GM12864 (cell line): ENCODE measurements at regions not wholly inside any gene's neighbourhood (a gene's known extent, or its start where the extent isn't known, plus 50 kb on each side); places are given as distances from the start of the nearest gene placed in this dataset.

Experiments used
- DNase-seq: peaks from one replicate; pipeline ENCODE4 v3.0.0-alpha.2; 2011; ENCODE audit warnings: low read depth
- H3K4me3 ChIP-seq: 2 replicates; pipeline ENCODE4 v1.5.1; 2011; ENCODE audit warnings: mild to moderate bottlenecking, low read depth, low read length, control low read depth
- TF ChIP-seq, protein P1 (sequence below): IDR thresholded peaks from 2 replicates; pipeline ENCODE4 v1.5.1; 2011; ENCODE audit warnings: low read depth, mild to moderate bottlenecking, moderate library complexity, low read length, control low read depth, inconsistent platforms; ENCODE audit errors: missing control alignments

GRCh38 chr14:82445810-82446570 is 912.3 kb upstream of the SEL1L start:
- H3K4me3 ChIP-seq, result no peak overlapping the region
- TF ChIP-seq, protein P1, sequence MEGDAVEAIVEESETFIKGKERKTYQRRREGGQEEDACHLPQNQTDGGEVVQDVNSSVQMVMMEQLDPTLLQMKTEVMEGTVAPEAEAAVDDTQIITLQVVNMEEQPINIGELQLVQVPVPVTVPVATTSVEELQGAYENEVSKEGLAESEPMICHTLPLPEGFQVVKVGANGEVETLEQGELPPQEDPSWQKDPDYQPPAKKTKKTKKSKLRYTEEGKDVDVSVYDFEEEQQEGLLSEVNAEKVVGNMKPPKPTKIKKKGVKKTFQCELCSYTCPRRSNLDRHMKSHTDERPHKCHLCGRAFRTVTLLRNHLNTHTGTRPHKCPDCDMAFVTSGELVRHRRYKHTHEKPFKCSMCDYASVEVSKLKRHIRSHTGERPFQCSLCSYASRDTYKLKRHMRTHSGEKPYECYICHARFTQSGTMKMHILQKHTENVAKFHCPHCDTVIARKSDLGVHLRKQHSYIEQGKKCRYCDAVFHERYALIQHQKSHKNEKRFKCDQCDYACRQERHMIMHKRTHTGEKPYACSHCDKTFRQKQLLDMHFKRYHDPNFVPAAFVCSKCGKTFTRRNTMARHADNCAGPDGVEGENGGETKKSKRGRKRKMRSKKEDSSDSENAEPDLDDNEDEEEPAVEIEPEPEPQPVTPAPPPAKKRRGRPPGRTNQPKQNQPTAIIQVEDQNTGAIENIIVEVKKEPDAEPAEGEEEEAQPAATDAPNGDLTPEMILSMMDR, result no peak
- no peak for DNase-seq

DNA sequence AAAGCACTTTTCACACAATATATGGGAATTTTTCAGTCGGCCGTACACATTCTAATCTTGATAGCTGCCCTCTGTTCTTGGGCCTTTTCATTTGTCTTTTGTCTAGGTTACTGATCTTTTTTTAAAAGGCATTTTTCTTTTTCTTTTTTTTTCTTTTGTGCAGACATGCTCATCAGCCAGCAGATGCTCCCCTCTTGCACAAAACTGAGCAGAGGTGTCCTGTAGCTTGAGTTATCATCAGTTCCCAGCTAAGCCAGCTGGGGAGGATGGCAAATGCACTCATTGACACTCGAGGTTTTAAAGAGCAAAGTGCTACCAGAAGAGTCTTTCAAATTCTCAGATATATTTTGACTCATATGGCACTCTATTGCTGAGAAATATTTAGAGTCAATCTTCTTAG is 913.9 kb upstream of the SEL1L start:
- no peak overlapping the region for H3K4me3 ChIP-seq
- no peak for DNase-seq

DNA sequence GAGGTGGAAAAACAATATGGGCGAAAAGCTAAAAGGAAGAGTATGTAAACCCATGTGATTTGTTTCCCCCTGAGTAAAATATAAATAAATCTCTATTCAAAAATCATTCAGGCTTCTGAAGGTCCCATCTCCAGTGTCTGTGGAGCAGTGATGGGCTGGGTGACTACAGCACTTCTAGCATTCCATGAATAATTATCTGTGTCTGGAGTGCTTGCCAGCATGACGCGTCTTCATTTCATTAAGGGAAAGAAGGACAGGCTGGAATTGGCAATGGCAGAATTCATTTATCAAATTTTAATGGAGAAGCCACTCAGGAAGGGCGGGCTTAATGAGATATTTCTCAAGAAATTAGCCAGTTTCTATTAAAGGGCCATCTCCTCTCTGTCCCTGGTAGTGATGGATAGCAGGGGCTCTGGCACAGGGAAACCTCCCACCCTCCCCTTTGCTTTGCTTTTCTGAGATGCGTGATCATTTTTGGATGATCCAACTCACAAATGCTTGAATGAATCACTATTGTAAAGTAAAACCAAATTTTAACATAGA is 916.3 kb upstream of the SEL1L start:
- no peak for DNase-seq
- no peak overlapping the region for H3K4me3 ChIP-seq
- TF ChIP-seq, protein P1, result no peak

More for the DNA sequence above, 913.9 kb upstream of the SEL1L start:
- TF ChIP-seq, protein P1, result no peak

DNA sequence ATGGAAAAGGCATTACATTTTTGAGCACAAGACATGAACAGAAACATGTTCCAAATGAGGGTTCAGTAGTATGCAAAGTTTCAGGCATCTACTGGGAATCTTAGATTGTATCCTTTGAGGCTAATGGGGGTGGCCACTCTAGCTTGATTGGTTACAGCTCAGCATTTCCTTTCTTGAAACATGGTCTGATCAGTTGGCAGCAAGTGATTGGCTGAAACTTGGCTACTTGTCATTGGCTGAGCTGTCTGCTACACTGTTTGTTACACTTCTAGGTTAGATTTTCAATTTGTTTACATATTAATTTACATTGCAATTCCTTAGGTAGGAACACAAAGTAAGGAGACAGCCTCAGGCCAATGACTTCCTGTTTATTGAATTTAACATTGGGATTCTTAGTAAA is 918.0 kb upstream of the SEL1L start:
- TF ChIP-seq, protein P1, result no peak
- DNase-seq, result no peak
- no peak overlapping the region for H3K4me3 ChIP-seq

DNA sequence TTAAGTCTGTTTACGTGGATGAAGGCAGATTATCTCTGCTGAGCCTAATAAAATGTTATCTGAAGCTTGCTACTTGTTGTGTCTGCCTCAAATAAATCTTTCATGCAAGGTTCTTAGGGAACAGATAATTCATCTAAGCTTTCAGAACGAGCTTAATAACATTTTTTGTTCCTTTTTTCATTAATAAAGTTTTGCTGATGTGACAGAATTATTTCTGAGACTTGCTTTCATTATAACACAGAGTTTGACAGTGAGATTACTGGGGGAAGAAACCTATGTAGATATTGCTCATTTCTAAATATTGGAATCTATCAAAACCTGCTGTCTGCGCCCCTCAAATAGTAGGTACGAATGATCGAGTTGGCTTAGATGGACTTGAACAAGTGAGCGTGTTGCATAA is 948.7 kb upstream of the SEL1L start:
- DNase-seq, result no peak
- TF ChIP-seq, protein P1, result no peak
- no peak overlapping the region for H3K4me3 ChIP-seq

GRCh38 chr14:82488473-82488872 is 954.8 kb upstream of the SEL1L start:
- TF ChIP-seq, protein P1, result no peak
- DNase-seq, result no peak
- H3K4me3 ChIP-seq, result no peak overlapping the region

GRCh38 chr14:82490397-82490796 is 956.7 kb upstream of the SEL1L start:
- DNase-seq, result no peak
- no peak overlapping the region for H3K4me3 ChIP-seq
- TF ChIP-seq, protein P1, result no peak
